HT1080 (cell line): ENCODE measurements at regions not wholly inside any gene's neighbourhood (a gene's known extent, or its start where the extent isn't known, plus 50 kb on each side); places are given as distances from the start of the nearest gene placed in this dataset.

Source experiments
- DNase-seq: peaks from one replicate; pipeline ENCODE4 v3.0.0-alpha.2; 2015; ENCODE audit warnings: low read depth

GRCh38 chrX:69110116-69110530 lies 55.1 kb downstream of the PJA1 start:
- DNase-seq: no peak

- peak; percentile 42 for DNase-seq
Observed at GRCh38 chrX:69109706-69110105, 55.5 kb downstream of the PJA1 start.

GRCh38 chrX:69109036-69109663 lies 56.1 kb downstream of the PJA1 start:
- no peak for DNase-seq

- DNase-seq: no peak
Observed at GRCh38 chrX:69107747-69108401, 57.4 kb downstream of the PJA1 start.

- no peak for DNase-seq
Observed at GRCh38 chrX:69107231-69107739, 58.0 kb downstream of the PJA1 start.

- DNase-seq: no peak
Observed at GRCh38 chrX:69104756-69105434, 60.4 kb downstream of the PJA1 start.

GRCh38 chrX:69103539-69103938 lies 61.7 kb downstream of the PJA1 start:
- no peak for DNase-seq

- DNase-seq: peak; percentile 15
Observed at GRCh38 chrX:69102612-69103194, 62.5 kb downstream of the PJA1 start.

- no peak for DNase-seq
Observed at GRCh38 chrX:69101683-69102251, 63.5 kb downstream of the PJA1 start.

GRCh38 chrX:69100478-69100877 lies 64.8 kb downstream of the PJA1 start:
- no peak for DNase-seq

- no peak for DNase-seq
Observed at GRCh38 chrX:69097451-69098236, 67.6 kb downstream of the PJA1 start.

- DNase-seq: no peak
Observed at GRCh38 chrX:69096963-69097362, 68.3 kb downstream of the PJA1 start.

GRCh38 chrX:69094977-69095669 lies 70.1 kb downstream of the PJA1 start:
- no peak for DNase-seq

GRCh38 chrX:69093960-69094871 lies 71.0 kb downstream of the PJA1 start:
- peak; percentile 46 for DNase-seq

- DNase-seq: no peak
Observed at GRCh38 chrX:69090022-69090421, 75.2 kb downstream of the PJA1 start.

- DNase-seq: no peak
Observed at GRCh38 chrX:69089203-69089602, 76.0 kb downstream of the PJA1 start.

- DNase-seq: no peak
Observed at GRCh38 chrX:69088171-69088938, 76.9 kb downstream of the PJA1 start.

- no peak for DNase-seq
Observed at GRCh38 chrX:69085826-69086225, 79.4 kb downstream of the PJA1 start.
